ENCODE measurements at regions not wholly inside any gene's neighbourhood (a gene's known extent, or its start where the extent isn't known, plus 50 kb on each side); places are given as distances from the start of the nearest gene placed in this dataset.

- TF ChIP-seq CTCF (IDR thresholded peaks at IDR 0.05; ENCODE audit: borderline replicate concordance, extremely low read depth, low read length, poor library complexity, severe bottlenecking) (peak; percentile 12), EZH2 (IDR thresholded peaks at IDR 0.05; ENCODE audit: borderline replicate concordance, low read depth, low read length, severe bottlenecking) (no peak)
These were observed 453.6 kb downstream of the COL12A1 start for GRCh38 chr6:74752303-74752702.
